ENCODE measurements at regions not wholly inside any gene's neighbourhood (a gene's known extent, or its start where the extent isn't known, plus 50 kb on each side); places are given as distances from the start of the nearest gene placed in this dataset.

- TF ChIP-seq, protein P1, sequence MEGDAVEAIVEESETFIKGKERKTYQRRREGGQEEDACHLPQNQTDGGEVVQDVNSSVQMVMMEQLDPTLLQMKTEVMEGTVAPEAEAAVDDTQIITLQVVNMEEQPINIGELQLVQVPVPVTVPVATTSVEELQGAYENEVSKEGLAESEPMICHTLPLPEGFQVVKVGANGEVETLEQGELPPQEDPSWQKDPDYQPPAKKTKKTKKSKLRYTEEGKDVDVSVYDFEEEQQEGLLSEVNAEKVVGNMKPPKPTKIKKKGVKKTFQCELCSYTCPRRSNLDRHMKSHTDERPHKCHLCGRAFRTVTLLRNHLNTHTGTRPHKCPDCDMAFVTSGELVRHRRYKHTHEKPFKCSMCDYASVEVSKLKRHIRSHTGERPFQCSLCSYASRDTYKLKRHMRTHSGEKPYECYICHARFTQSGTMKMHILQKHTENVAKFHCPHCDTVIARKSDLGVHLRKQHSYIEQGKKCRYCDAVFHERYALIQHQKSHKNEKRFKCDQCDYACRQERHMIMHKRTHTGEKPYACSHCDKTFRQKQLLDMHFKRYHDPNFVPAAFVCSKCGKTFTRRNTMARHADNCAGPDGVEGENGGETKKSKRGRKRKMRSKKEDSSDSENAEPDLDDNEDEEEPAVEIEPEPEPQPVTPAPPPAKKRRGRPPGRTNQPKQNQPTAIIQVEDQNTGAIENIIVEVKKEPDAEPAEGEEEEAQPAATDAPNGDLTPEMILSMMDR (IDR thresholded peaks at IDR 0.05) = no peak
- Histone ChIP-seq H3K27me3 (ENCODE audit: insufficient read depth in 3 of 3, low read length in 2 of 3) (no peaks in the 10 kb centered on the region), H3K9me3 (no peaks in the 10 kb centered on the region), H3K36me3 (ENCODE audit: insufficient read depth in 1 of 2, low read depth in 1 of 2) (no peaks in the 10 kb centered on the region), H3K4me1 (no peaks in the 10 kb centered on the region), H3K27ac (no peak overlapping the region), H3K4me3 (no peak overlapping the region)
- 44 to 54% (median 51%) methylated on average over 1 of the region's 1 CpG for WGBS, 3 donors
- intact Hi-C loops (cut with DNase I) = loop anchor here in 1 of 2 donors (5.0 kb wide), 1 partner anchor 96 kb away; no protein-coding TSS in a partner anchor
- DNase-seq = no peak
- ATAC-seq = no peak
Measured at GRCh38 chr4:58561170-58561569, 1451.0 kb upstream of the IGFBP7 start.

GRCh38 chr4:58560736-58561135, 1450.6 kb upstream of the IGFBP7 start:
- ATAC-seq (no peak), DNase-seq (no peak)
- Histone ChIP-seq H3K4me3 (no peak overlapping the region), H3K36me3 (ENCODE audit: insufficient read depth in 1 of 2, low read depth in 1 of 2) (no peaks in the 10 kb centered on the region), H3K27ac (no peak overlapping the region), H3K9me3 (no peaks in the 10 kb centered on the region), H3K4me1 (no peaks in the 10 kb centered on the region), H3K27me3 (ENCODE audit: insufficient read depth in 3 of 3, low read length in 2 of 3) (no peaks in the 10 kb centered on the region)
- intact Hi-C loops (cut with DNase I) = loop anchor here in 1 of 2 donors (5.0 kb wide), 1 partner anchor 97 kb away; no protein-coding TSS in a partner anchor
- TF ChIP-seq, protein P1 (IDR thresholded peaks at IDR 0.05) = no peak
- 35 to 67% (median 62%) methylated on average over 1 of the region's 1 CpG for WGBS, 3 donors

DNA sequence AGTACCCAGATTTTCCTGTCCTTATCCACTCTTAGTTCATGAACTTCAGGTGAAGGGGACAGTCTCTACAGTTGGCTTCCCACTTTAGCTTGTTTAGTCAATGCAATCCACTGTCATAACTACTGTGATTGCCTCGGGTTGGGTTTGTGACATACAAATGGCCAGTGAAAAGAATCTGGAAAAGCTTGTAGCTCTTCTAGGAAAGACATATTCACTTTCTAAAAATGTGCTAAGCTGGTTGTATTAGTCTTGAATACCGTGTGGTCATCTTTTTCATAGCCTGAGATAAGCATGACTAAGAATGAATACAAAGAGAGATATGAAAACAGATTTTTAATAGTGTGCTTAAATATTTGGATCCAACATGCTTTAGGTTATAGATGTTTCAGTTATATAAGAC, 1443.5 kb upstream of the IGFBP7 start:
- no peaks in the 10 kb centered on the region for H3K9me3 ChIP-seq
- ATAC-seq (no peak), DNase-seq (no peak)
- TF ChIP-seq, protein P1 (IDR thresholded peaks at IDR 0.05) = no peak
- no peaks in the 10 kb centered on the region for H3K4me1 ChIP-seq
- no peaks in the 10 kb centered on the region for H3K36me3 ChIP-seq (ENCODE audit: insufficient read depth in 1 of 2, low read depth in 1 of 2)
- intact Hi-C loops (cut with DNase I) = no loop called here
- H3K27ac ChIP-seq = no peak overlapping the region
- 60 to 67% (median 65%) methylated on average over 2 of the region's 2 CpGs for WGBS, 3 donors
- no peaks in the 10 kb centered on the region for H3K27me3 ChIP-seq (ENCODE audit: insufficient read depth in 3 of 3, low read length in 2 of 3)
- H3K4me3 ChIP-seq = no peak overlapping the region

- intact Hi-C loops (cut with DNase I) = no loop called here
Measured at GRCh38 chr4:58553031-58553430, 1442.8 kb upstream of the IGFBP7 start.

DNA sequence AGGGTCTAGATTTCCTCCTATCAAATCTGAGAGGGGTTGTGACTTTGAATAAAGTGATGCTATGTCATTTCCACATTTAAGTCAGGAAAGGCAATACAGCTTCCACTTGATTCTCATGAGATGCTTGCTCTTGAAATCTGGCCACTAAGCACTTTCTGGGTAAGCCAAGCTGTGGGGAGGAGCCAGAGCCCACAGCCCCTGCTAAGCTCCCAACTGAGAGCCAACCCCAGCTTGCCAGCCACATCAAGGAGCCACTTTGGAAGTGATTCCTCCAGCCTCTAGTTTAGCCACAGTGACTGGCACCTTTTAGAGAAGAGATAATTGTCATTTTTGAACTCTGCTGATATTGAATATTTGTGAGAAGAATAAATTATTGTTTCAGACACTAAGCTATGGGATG, 1441.5 kb upstream of the IGFBP7 start:
- no peaks in the 10 kb centered on the region for H3K9me3 ChIP-seq
- no peaks in the 10 kb centered on the region for H3K36me3 ChIP-seq (ENCODE audit: insufficient read depth in 1 of 2, low read depth in 1 of 2)
- no peaks in the 10 kb centered on the region for H3K27me3 ChIP-seq (ENCODE audit: insufficient read depth in 3 of 3, low read length in 2 of 3)
- no peak overlapping the region for H3K4me3 ChIP-seq
- no peaks in the 10 kb centered on the region for H3K4me1 ChIP-seq
- DNase-seq (no peak), ATAC-seq (no peak)
- intact Hi-C loops (cut with DNase I) = no loop called here
- TF ChIP-seq, protein P1 (IDR thresholded peaks at IDR 0.05) = no peak
- H3K27ac ChIP-seq = no peak overlapping the region

More at GRCh38 chr4:58553031-58553430, 1442.8 kb upstream of the IGFBP7 start:
- WGBS, 3 donors = 85 to 89% (median 88%) methylated on average over 1 of the region's 1 CpG
- no peak overlapping the region for H3K27ac ChIP-seq
- TF ChIP-seq, protein P1 (IDR thresholded peaks at IDR 0.05) = no peak
- no peak for ATAC-seq
- H3K4me1 ChIP-seq = no peaks in the 10 kb centered on the region
- H3K36me3 ChIP-seq (ENCODE audit: insufficient read depth in 1 of 2, low read depth in 1 of 2) = no peaks in the 10 kb centered on the region
- H3K27me3 ChIP-seq (ENCODE audit: insufficient read depth in 3 of 3, low read length in 2 of 3) = no peaks in the 10 kb centered on the region
- no peaks in the 10 kb centered on the region for H3K9me3 ChIP-seq
- DNase-seq = no peak
- H3K4me3 ChIP-seq = no peak overlapping the region

Data from psoas muscle (tissue), 7 donors.